Fibroblast of mammary gland (primary cell): ENCODE measurements at regions not wholly inside any gene's neighbourhood (a gene's known extent, or its start where the extent isn't known, plus 50 kb on each side); places are given as distances from the start of the nearest gene placed in this dataset.

Experiments used
- DNase-seq: peaks from one replicate; pipeline ENCODE4 v3.0.0-alpha.2; 2010; ENCODE audit warnings: low read depth
- H3K4me3 ChIP-seq: 2 replicates; pipeline ENCODE4 v1.5.1; 2011; ENCODE audit warnings: low read depth, mild to moderate bottlenecking, low read length, moderate library complexity; ENCODE audit not compliant: control insufficient read depth
- CTCF ChIP-seq: conservative IDR thresholded peaks from 2 replicates; pipeline ENCODE4 v1.5.1; 2011; ENCODE audit warnings: low read depth, low read length, inconsistent platforms; ENCODE audit not compliant: control insufficient read depth, insufficient read depth

GRCh38 chr3:1600700-1601418 lies 497.8 kb upstream of the CNTN4 start:
- no peak for DNase-seq
- TF ChIP-seq CTCF, result no peak
- no peak overlapping the region for H3K4me3 ChIP-seq

- no peak for TF ChIP-seq CTCF
- no peak overlapping the region for H3K4me3 ChIP-seq
- no peak for DNase-seq
Measured at GRCh38 chr3:1609416-1609815, 489.2 kb upstream of the CNTN4 start.

- TF ChIP-seq CTCF, result no peak
- DNase-seq, result no peak
- no peak overlapping the region for H3K4me3 ChIP-seq
Measured at GRCh38 chr3:1611824-1612223, 486.8 kb upstream of the CNTN4 start.

- no peak for TF ChIP-seq CTCF
- H3K4me3 ChIP-seq, result no peak overlapping the region
- DNase-seq, result no peak
Measured at GRCh38 chr3:1613962-1614361, 484.7 kb upstream of the CNTN4 start.

GRCh38 chr3:1616744-1617143 lies 481.9 kb upstream of the CNTN4 start:
- TF ChIP-seq CTCF, result no peak
- H3K4me3 ChIP-seq, result no peak overlapping the region

GRCh38 chr3:1623896-1624295 lies 474.8 kb upstream of the CNTN4 start:
- TF ChIP-seq CTCF, result no peak

More at GRCh38 chr3:1616744-1617143, 481.9 kb upstream of the CNTN4 start:
- DNase-seq, result no peak

More at GRCh38 chr3:1623896-1624295, 474.8 kb upstream of the CNTN4 start:
- no peak overlapping the region for H3K4me3 ChIP-seq
- no peak for DNase-seq
